Endothelial cell of umbilical vein (primary cell): ENCODE measurements at regions not wholly inside any gene's neighbourhood (a gene's known extent, or its start where the extent isn't known, plus 50 kb on each side); places are given as distances from the start of the nearest gene placed in this dataset.

ENCODE experiments used
- BruUV-seq: library from RNA; stranded (reverse); fragments of 400-500 nt; replicated peaks from 2 replicates; lab custom pipeline; 2021; lab: Mats Ljungman, UMichigan
- CTCF ChIA-PET: fragments of 300-600, 350-600 bp; sonication (Branson Sonifier 250); formaldehyde crosslinking; loops from one replicate; lab custom pipeline; 2021; ENCODE audit warnings: antibody characterized with exemption, inconsistent platforms; lab: Charles Lee
- POLR2A ChIA-PET: fragments of 300-600, 350-600 bp; sonication (Branson Sonifier 250); formaldehyde crosslinking; loops from one replicate; lab custom pipeline; 2021; ENCODE audit warnings: antibody characterized with exemption, inconsistent platforms; lab: Charles Lee
- DNase-seq: peaks from one replicate; pipeline ENCODE4 v3.0.0-alpha.2; 2011; ENCODE audit warnings: low read depth, low spot score
- FAIRE-seq: peaks from 2 replicates; lab custom pipeline; 2011; peaks lifted over from hg19 to GRCh38; lab: Jason Lieb, UNC
- H2AFZ ChIP-seq: 2 replicates; pipeline ENCODE4 v1.6.0; 2012; ENCODE audit warnings: low read depth, low read length, control low read depth, inconsistent platforms
- H3K27ac ChIP-seq: 2 replicates; pipeline ENCODE4 v1.5.1; 2011; ENCODE audit warnings: low read depth, mild to moderate bottlenecking, control low read depth, low read length, moderate library complexity; ENCODE audit not compliant: insufficient read depth
- H3K27me3 ChIP-seq, 2 experiments: 2 replicates each; pipeline versions ENCODE4 v1.6.0 to v1.6.1; 2011; ENCODE audit warnings: low read length in 2 of 2, mixed read lengths in 1 of 2; ENCODE audit not compliant: control insufficient read depth in 2 of 2, insufficient read depth in 2 of 2
- H3K36me3 ChIP-seq, 2 experiments: 2 replicates in 1 of 2; 3 replicates in 1 of 2; pipeline ENCODE4 v1.5.1; 2011; ENCODE audit warnings: low read length in 2 of 2, mild to moderate bottlenecking in 1 of 2, moderate library complexity in 1 of 2; ENCODE audit not compliant: control insufficient read depth in 2 of 2, insufficient read depth in 2 of 2; ENCODE audit errors: extremely low read depth in 1 of 2
- H3K4me1 ChIP-seq: 3 replicates; pipeline ENCODE4 v1.5.1; 2011; ENCODE audit warnings: mild to moderate bottlenecking, low read length; ENCODE audit not compliant: control insufficient read depth, insufficient read depth; ENCODE audit errors: extremely low read depth
- H3K4me2 ChIP-seq: 2 replicates; pipeline ENCODE4 v1.6.1; 2011; ENCODE audit warnings: low read length, control low read depth, mixed read lengths; ENCODE audit not compliant: insufficient read depth
- H3K4me3 ChIP-seq, 3 experiments: fragments of 200-600 bp in 1 of 3; sonication (generic), shearing (Covaris generic) in 1 of 3; replicated peaks in 1 of 3; 2 replicates each; pipeline ENCODE4 v1.5.1; 2011 to 2016; ENCODE audit warnings: control low read depth in 3 of 3, low read length in 3 of 3, mild to moderate bottlenecking in 2 of 3, inconsistent platforms in 1 of 3, low read depth in 1 of 3, moderate library complexity in 1 of 3; ENCODE audit not compliant: insufficient read depth in 1 of 3
- H3K79me2 ChIP-seq: 2 replicates; pipeline ENCODE4 v1.6.0; 2012; ENCODE audit warnings: low read length, inconsistent platforms; ENCODE audit not compliant: control insufficient read depth, insufficient read depth
- H3K9ac ChIP-seq: replicated peaks from 2 replicates; pipeline ENCODE3; 2011; ENCODE audit warnings: low read length, control low read depth; ENCODE audit not compliant: insufficient read depth; ENCODE audit errors: extremely low read depth
- H3K9me1 ChIP-seq: replicated peaks from 3 replicates; pipeline ENCODE4 v1.6.0; 2011; ENCODE audit warnings: mild to moderate bottlenecking, low read length; ENCODE audit not compliant: control insufficient read depth, insufficient read depth; ENCODE audit errors: extremely low read depth
- H3K9me3 ChIP-seq: replicated peaks from 2 replicates; pipeline ENCODE4 v1.5.1; 2012; ENCODE audit warnings: low read length, inconsistent platforms; ENCODE audit not compliant: control insufficient read depth, insufficient read depth
- H4K20me1 ChIP-seq: replicated peaks from 2 replicates; pipeline ENCODE3; 2011; ENCODE audit warnings: mild to moderate bottlenecking, low read length; ENCODE audit not compliant: control insufficient read depth, insufficient read depth; ENCODE audit errors: extremely low read depth
- FOS ChIP-seq: IDR thresholded peaks from 2 replicates; pipeline ENCODE4 v1.6.1; 2011; ENCODE audit warnings: mild to moderate bottlenecking, low read length, moderate library complexity, borderline replicate concordance; ENCODE audit not compliant: insufficient read depth
- JUN ChIP-seq: IDR thresholded peaks from 2 replicates; pipeline ENCODE4 v1.6.1; 2011; ENCODE audit warnings: borderline replicate concordance, low read depth; ENCODE audit not compliant: insufficient read length, insufficient read depth
- MYC ChIP-seq: IDR thresholded peaks from one replicate; pipeline ENCODE4 v1.6.1; 2011; ENCODE audit warnings: mild to moderate bottlenecking, low read depth, low read length
- POLR2A ChIP-seq: IDR thresholded peaks from 2 replicates; pipeline ENCODE4 v1.6.1; 2012; ENCODE audit warnings: low read depth, mild to moderate bottlenecking, control low read depth, low read length
- POLR2AphosphoS5 ChIP-seq: IDR thresholded peaks from 2 replicates; pipeline ENCODE4 v1.6.1; 2012; ENCODE audit warnings: low read depth, mild to moderate bottlenecking, control low read depth, low read length, moderate library complexity; ENCODE audit not compliant: insufficient read depth
- dilution Hi-C: fragments of 300-500 bp; cut with MboI; formaldehyde crosslinking; loops from one replicate; pipeline ENCODE4 v1.15.0; 2019; ENCODE audit warnings: low sequenced_read_pairs; ENCODE audit not compliant: extremely low pct_ligation_motif_present
- intact Hi-C: fragments of 100-400 bp; cut with micrococcal nuclease; formaldehyde crosslinking; loops from one replicate; pipeline ENCODE4 v1.10.0; 2022
- TF ChIP-seq, protein P1 (sequence below): IDR thresholded peaks from 2 replicates; pipeline ENCODE4 v1.6.1; 2011; ENCODE audit not compliant: insufficient read depth, insufficient read length
- TF ChIP-seq, protein P2 (sequence below), 2 donors: IDR thresholded peaks; 1 replicate in 1 of 2; 2 replicates in 1 of 2; pipeline ENCODE4 v1.5.1; 2011; ENCODE audit warnings: low read length in 2 of 2, mild to moderate bottlenecking in 2 of 2, moderate library complexity in 2 of 2, control low read depth in 1 of 2, inconsistent platforms in 1 of 2, low read depth in 1 of 2; ENCODE audit not compliant: insufficient read depth in 1 of 2; ENCODE audit errors: extremely low read depth in 1 of 2

DNA sequence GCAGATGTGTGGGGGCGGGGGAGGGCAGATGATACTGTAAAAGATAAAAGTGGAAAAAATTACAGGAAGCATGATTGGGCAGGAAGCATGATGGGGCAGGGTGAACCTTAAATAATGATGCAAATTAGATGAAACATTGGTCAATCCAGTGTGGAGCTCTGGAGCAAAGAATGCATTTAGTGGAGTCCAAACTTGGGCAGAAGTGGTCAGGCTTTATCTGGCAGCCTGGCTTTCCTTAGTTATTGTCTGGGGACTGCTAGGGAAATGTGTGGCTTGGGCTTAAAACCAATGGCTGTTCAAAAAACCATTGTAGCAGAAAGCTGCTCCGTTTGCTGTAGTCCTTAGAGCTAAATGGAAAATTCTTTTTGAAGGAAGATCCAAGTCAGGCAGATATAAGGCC is 1077.3 kb upstream of the MIR17HG start:
- FAIRE-seq (no peak), DNase-seq (no peak)
- no peak overlapping the region for H3K4me2 ChIP-seq
- H3K9ac ChIP-seq = no peak overlapping the region
- no peaks in the 10 kb centered on the region for H3K4me1 ChIP-seq
- no peaks in the 10 kb centered on the region for H3K36me3 ChIP-seq
- no peaks in the 10 kb centered on the region for H3K9me1 ChIP-seq
- H3K79me2 ChIP-seq = no peaks in the 10 kb centered on the region
- H3K4me3 ChIP-seq = no peak overlapping the region
- intact Hi-C loops = no loop called here
- POLR2A ChIA-PET = no interaction called here
- no peaks in the 10 kb centered on the region for H4K20me1 ChIP-seq
- TF ChIP-seq POLR2AphosphoS5 (no peak), FOS (no peak), MYC (no peak)
- TF ChIP-seq, protein P1, sequence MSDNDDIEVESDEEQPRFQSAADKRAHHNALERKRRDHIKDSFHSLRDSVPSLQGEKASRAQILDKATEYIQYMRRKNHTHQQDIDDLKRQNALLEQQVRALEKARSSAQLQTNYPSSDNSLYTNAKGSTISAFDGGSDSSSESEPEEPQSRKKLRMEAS = no peak
- dilution Hi-C loops = no loop called here
- H3K27ac ChIP-seq = no peak overlapping the region
- no peak overlapping the region for H2AFZ ChIP-seq
- BruUV-seq = no TSS peak
- CTCF ChIA-PET = no interaction called here
- H3K27me3 ChIP-seq = no peaks in the 10 kb centered on the region
- H3K9me3 ChIP-seq = no peaks in the 10 kb centered on the region

DNA sequence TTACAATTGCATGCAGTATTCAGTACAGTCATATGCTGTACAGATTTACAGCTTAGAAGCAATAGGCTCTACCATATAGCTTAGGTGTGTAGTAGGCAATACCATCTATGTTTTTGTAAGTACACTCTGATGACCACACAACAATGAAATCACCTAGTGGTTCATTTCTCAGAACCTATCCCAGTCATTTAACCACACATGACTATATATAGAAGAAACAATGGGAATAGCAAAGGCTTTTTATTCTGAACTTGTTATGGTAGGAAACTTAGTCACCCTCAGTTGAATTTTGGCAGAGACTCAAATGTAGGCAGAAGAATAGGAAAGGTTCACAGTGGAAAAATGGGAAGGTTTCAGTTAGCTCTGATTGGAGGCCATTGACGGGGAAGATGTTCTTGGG is 1075.1 kb upstream of the MIR17HG start:
- TF ChIP-seq, protein P1 = no peak
- TF ChIP-seq POLR2A = no peak
- TF ChIP-seq, protein P2, sequence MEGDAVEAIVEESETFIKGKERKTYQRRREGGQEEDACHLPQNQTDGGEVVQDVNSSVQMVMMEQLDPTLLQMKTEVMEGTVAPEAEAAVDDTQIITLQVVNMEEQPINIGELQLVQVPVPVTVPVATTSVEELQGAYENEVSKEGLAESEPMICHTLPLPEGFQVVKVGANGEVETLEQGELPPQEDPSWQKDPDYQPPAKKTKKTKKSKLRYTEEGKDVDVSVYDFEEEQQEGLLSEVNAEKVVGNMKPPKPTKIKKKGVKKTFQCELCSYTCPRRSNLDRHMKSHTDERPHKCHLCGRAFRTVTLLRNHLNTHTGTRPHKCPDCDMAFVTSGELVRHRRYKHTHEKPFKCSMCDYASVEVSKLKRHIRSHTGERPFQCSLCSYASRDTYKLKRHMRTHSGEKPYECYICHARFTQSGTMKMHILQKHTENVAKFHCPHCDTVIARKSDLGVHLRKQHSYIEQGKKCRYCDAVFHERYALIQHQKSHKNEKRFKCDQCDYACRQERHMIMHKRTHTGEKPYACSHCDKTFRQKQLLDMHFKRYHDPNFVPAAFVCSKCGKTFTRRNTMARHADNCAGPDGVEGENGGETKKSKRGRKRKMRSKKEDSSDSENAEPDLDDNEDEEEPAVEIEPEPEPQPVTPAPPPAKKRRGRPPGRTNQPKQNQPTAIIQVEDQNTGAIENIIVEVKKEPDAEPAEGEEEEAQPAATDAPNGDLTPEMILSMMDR (IDR thresholded peaks at IDR 0.05; ENCODE audit: extremely low read depth in 1 of 2, insufficient read depth in 1 of 2, low read depth in 1 of 2, low read length in 2 of 2) = no peak
- TF ChIP-seq MYC = no peak
- no peak for TF ChIP-seq POLR2AphosphoS5
- no peak for TF ChIP-seq JUN
- dilution Hi-C loops = no loop called here

More for the DNA sequence above, 1075.1 kb upstream of the MIR17HG start:
- no peak overlapping the region for H3K4me3 ChIP-seq
- H4K20me1 ChIP-seq = no peaks in the 10 kb centered on the region
- H3K79me2 ChIP-seq = no peaks in the 10 kb centered on the region
- no peak overlapping the region for H3K9ac ChIP-seq
- no peaks in the 10 kb centered on the region for H3K27me3 ChIP-seq
- ChIA-PET CTCF (no interaction called here), POLR2A (no interaction called here)
- no peaks in the 10 kb centered on the region for H3K9me1 ChIP-seq
- no peak overlapping the region for H3K4me2 ChIP-seq
- no peaks in the 10 kb centered on the region for H3K36me3 ChIP-seq
- H3K4me1 ChIP-seq = no peaks in the 10 kb centered on the region
- intact Hi-C loops = no loop called here
- FAIRE-seq (no peak), DNase-seq (peak; percentile 16)
- H2AFZ ChIP-seq = no peak overlapping the region
- no peak overlapping the region for H3K27ac ChIP-seq
- BruUV-seq = no TSS peak
- no peaks in the 10 kb centered on the region for H3K9me3 ChIP-seq
